Lower lobe of right lung (tissue), 2 donors: ENCODE measurements at regions not wholly inside any gene's neighbourhood (a gene's known extent, or its start where the extent isn't known, plus 50 kb on each side); places are given as distances from the start of the nearest gene placed in this dataset.

Source experiments
- ATAC-seq, 2 donors: fragments of 200-7000 bp; cut with Tn5 transposase; one replicate each; pipeline ENCODE4 v1.9.1; 2020 to 2022; ENCODE audit warnings: mild to moderate bottlenecking in 2 of 2, moderate library complexity in 2 of 2
- DNase-seq: peaks from one replicate; pipeline ENCODE4 v3.0.0-alpha.2; 2020
- H3K27ac ChIP-seq: fragments of 200-600 bp; one replicate; pipeline ENCODE4 v1.8.0; 2022
- H3K27me3 ChIP-seq: fragments of 200-600 bp; one replicate; pipeline ENCODE4 v1.8.0; 2022; ENCODE audit warnings: low read depth
- H3K36me3 ChIP-seq: fragments of 200-600 bp; one replicate; pipeline ENCODE4 v1.8.0; 2022; ENCODE audit warnings: mild to moderate bottlenecking
- H3K4me1 ChIP-seq: fragments of 200-600 bp; one replicate; pipeline ENCODE4 v1.8.0; 2022
- H3K4me3 ChIP-seq: fragments of 200-600 bp; one replicate; pipeline ENCODE4 v1.8.0; 2022; ENCODE audit warnings: mild to moderate bottlenecking
- H3K9me3 ChIP-seq: fragments of 200-600 bp; one replicate; pipeline ENCODE4 v1.8.0; 2022
- intact Hi-C: fragments of 100-400 bp; cut with DNase I; formaldehyde crosslinking; loops from one replicate; pipeline ENCODE4 v1.11.0; 2022
- TF ChIP-seq, protein P1 (sequence below): fragments of 200-600 bp; IDR thresholded peaks from one replicate; pipeline ENCODE4 v1.8.0; 2022; ENCODE audit warnings: antibody characterized with exemption, mild to moderate bottlenecking
- donor health status: DM: no; HTN: yes; CAD: no; lungs with severe emphysema.

DNA sequence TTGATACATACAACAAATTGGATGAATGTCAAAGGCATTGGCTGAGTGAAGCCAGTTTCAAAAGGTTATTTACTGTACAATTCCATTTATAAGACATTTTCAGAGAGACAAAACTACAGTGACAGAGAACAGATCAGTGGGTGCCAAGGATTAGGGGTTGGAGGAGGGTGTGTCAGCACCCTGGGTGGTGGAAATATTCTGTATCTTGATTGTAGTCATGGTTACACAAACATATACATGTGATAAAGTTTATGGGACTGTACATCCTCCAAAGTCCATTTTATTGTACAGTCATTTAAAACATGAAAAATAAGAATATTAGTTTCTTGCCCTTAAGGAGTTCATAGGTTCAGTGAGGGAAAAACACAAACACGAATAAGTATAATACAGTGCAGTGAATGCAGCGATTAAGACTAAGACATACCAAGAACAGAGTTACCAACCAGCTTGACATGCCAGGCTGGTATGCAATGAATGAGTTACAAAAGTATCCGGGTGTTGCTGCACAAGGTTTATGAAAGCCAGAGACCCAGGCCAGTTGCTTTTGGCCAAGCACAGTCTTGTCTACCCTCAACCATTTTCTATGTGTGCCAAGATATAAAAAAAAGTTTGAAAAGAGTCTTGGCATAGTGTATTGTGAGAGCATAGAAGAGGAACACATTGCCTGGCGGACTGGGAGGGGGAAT is 123.6 kb downstream of the MSL3 start:
- ATAC-seq (no peak), DNase-seq (no peak)
- no peaks in the 10 kb centered on the region for H3K4me1 ChIP-seq
- H3K36me3 ChIP-seq: no peaks in the 10 kb centered on the region
- no peak overlapping the region for H3K4me3 ChIP-seq
- TF ChIP-seq, protein P1, sequence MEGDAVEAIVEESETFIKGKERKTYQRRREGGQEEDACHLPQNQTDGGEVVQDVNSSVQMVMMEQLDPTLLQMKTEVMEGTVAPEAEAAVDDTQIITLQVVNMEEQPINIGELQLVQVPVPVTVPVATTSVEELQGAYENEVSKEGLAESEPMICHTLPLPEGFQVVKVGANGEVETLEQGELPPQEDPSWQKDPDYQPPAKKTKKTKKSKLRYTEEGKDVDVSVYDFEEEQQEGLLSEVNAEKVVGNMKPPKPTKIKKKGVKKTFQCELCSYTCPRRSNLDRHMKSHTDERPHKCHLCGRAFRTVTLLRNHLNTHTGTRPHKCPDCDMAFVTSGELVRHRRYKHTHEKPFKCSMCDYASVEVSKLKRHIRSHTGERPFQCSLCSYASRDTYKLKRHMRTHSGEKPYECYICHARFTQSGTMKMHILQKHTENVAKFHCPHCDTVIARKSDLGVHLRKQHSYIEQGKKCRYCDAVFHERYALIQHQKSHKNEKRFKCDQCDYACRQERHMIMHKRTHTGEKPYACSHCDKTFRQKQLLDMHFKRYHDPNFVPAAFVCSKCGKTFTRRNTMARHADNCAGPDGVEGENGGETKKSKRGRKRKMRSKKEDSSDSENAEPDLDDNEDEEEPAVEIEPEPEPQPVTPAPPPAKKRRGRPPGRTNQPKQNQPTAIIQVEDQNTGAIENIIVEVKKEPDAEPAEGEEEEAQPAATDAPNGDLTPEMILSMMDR: no peak
- H3K9me3 ChIP-seq: no peaks in the 10 kb centered on the region
- no peak overlapping the region for H3K27ac ChIP-seq
- H3K27me3 ChIP-seq: no peaks in the 10 kb centered on the region
- intact Hi-C loops: no loop called here

DNA sequence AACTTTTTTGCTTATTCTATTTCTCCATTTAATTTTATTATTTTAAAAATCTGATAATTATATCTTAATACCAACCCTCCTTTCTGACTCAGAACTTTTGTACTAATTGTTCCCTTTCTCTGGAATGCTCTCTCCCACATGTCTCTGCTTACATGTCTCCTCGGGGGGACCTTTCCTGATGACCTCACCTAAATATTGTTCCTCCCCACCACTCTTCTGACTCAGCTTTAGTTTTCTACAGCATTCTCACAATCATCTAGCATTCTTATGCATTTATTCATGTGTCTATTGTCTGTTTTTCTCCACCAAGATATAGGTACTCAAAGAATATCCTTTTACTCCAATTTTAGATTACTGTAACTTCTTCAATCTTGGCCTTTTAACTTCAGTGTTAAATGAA is 128.7 kb downstream of the MSL3 start:
- TF ChIP-seq, protein P1: no peak

DNA sequence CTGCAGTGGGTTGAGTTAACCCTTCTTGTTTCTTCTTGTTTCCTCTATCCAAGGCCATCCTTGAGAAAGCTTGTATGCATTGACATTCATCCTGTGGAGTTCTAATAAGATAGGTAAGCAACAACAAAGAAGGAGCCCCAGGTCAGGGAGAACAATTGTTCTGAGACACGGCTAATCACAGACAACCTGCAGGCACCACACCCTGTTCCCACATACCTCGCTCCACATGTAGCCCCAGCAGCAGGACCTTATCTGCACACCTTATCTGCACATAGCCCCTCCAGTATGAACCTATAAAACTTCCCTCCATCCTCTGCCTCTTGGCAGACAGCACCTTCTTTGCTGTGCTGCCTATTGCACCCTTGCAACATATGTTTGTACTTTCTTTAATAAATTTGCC is 129.1 kb downstream of the MSL3 start:
- no peaks in the 10 kb centered on the region for H3K4me1 ChIP-seq
- H3K27ac ChIP-seq: no peak overlapping the region
- no peaks in the 10 kb centered on the region for H3K27me3 ChIP-seq
- intact Hi-C loops: no loop called here
- no peaks in the 10 kb centered on the region for H3K9me3 ChIP-seq
- ATAC-seq (no peak), DNase-seq (no peak)
- no peak overlapping the region for H3K4me3 ChIP-seq
- no peaks in the 10 kb centered on the region for H3K36me3 ChIP-seq
- TF ChIP-seq, protein P1: no peak

More for the DNA sequence above, 128.7 kb downstream of the MSL3 start:
- Histone ChIP-seq H3K27ac (no peak overlapping the region), H3K4me3 (no peak overlapping the region), H3K27me3 (no peaks in the 10 kb centered on the region), H3K36me3 (no peaks in the 10 kb centered on the region), H3K9me3 (no peaks in the 10 kb centered on the region), H3K4me1 (no peaks in the 10 kb centered on the region)
- no peak for ATAC-seq
- DNase-seq: no peak
- intact Hi-C loops: no loop called here

DNA sequence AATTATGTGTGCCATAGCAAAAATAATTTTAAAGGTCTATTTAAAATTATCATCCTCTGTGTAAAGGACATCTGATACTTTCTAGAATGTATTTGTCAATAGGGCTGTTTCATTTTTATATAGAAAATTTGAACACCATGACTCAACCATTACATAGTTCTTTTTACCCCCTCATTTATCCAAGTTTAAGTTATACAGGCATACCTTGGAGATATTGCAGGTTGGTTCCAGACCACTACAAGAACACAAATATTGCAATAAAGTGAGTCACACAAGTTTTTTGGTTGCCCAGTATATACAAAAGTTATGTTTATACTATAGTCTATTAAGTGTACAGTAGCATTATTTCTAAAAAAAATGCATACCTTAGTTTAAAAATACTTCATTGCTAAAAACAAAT is 130.4 kb downstream of the MSL3 start:
- no peaks in the 10 kb centered on the region for H3K9me3 ChIP-seq
- DNase-seq (no peak), ATAC-seq (no peak)
- H3K36me3 ChIP-seq: no peaks in the 10 kb centered on the region
- no peaks in the 10 kb centered on the region for H3K27me3 ChIP-seq
- TF ChIP-seq, protein P1: no peak
- no peak overlapping the region for H3K4me3 ChIP-seq
- intact Hi-C loops: no loop called here
- H3K4me1 ChIP-seq: no peaks in the 10 kb centered on the region
- H3K27ac ChIP-seq: no peak overlapping the region

DNA sequence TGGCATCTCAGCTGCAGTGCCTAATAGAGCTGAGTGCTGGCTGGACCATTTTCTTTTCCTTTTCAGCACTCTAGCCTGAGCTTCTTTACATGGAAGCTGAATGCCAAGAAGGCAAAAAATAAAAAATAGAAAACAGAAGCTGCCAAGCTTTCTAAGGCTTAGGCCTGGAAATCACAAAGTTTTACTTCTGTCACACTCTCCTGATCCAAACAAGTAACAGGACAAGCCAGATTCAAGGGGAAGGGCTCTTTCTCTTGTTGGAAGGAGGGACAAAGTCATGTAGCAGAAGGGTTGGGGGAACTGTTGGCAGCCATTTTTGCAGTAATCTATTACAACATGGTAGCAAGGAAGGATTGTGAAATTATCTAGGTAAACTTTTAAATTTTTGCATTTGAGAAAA is 131.8 kb downstream of the MSL3 start:
- Histone ChIP-seq H3K4me1 (no peaks in the 10 kb centered on the region), H3K27me3 (no peaks in the 10 kb centered on the region), H3K36me3 (no peaks in the 10 kb centered on the region), H3K27ac (no peak overlapping the region), H3K9me3 (no peaks in the 10 kb centered on the region), H3K4me3 (no peak overlapping the region)
- TF ChIP-seq, protein P1: no peak
- ATAC-seq (no peak), DNase-seq (no peak)
- intact Hi-C loops: no loop called here
